HepG2 (cell line): ENCODE measurements at regions not wholly inside any gene's neighbourhood (a gene's known extent, or its start where the extent isn't known, plus 50 kb on each side); places are given as distances from the start of the nearest gene placed in this dataset.
A peak's percentile ranks its signal among the peaks of the same experiment; 100 is the strongest.

Experiments used
- DMAP1 ChIP-seq: IDR thresholded peaks from 2 replicates; pipeline ENCODE4 v1.6.1; 2016
- EHMT2 ChIP-seq: fragments of 200-600 bp; sonication (generic); IDR thresholded peaks from 2 replicates; pipeline ENCODE4 v1.7.0; 2017; ENCODE audit warnings: antibody characterized with exemption, low read depth, low read length, borderline replicate concordance
- PTBP1 ChIP-seq: fragments of 200-400 bp; formaldehyde crosslinking; IDR thresholded peaks from 2 replicates; pipeline ENCODE4 v1.6.1; 2018; ENCODE audit warnings: low read length, low read depth; ENCODE audit not compliant: poor library complexity, severe bottlenecking
- RARA ChIP-seq: IDR thresholded peaks from 2 replicates; pipeline ENCODE4 v1.6.1; 2016; ENCODE audit warnings: missing genetic modification reagents, missing compliant biosample characterization
- REXO4 ChIP-seq: sonication (generic); formaldehyde crosslinking; IDR thresholded peaks from 2 replicates; pipeline ENCODE4 v1.8.0; 2022; ENCODE audit warnings: missing genetic modification reagents, mild to moderate bottlenecking, borderline replicate concordance
- ZFP36L1 ChIP-seq: sonication (generic); formaldehyde crosslinking; IDR thresholded peaks from 2 replicates; pipeline ENCODE4 v1.8.0; 2022; ENCODE audit warnings: mild to moderate bottlenecking, missing genetic modification reagents, moderate library complexity
- ZFYVE20 ChIP-seq: sonication (generic); formaldehyde crosslinking; IDR thresholded peaks from 2 replicates; pipeline ENCODE4 v1.8.0; 2023; ENCODE audit warnings: low read depth, mild to moderate bottlenecking, moderate library complexity, missing genetic modification reagents, borderline replicate concordance
- ZNF343 ChIP-seq: sonication (generic); formaldehyde crosslinking; IDR thresholded peaks from 2 replicates; pipeline ENCODE4 v1.4.0; 2020; ENCODE audit warnings: mild to moderate bottlenecking, missing genetic modification reagents
- ZNF367 ChIP-seq: sonication (generic); formaldehyde crosslinking; IDR thresholded peaks from 2 replicates; pipeline ENCODE4 v1.4.0; 2020; ENCODE audit warnings: missing genetic modification reagents, borderline replicate concordance
- TF ChIP-seq, protein P1 (sequence below): sonication (generic); formaldehyde crosslinking; IDR thresholded peaks from 2 replicates; pipeline ENCODE4 v1.5.1; 2020; ENCODE audit warnings: missing genetic modification reagents, mild to moderate bottlenecking, borderline replicate concordance
- TF ChIP-seq, protein P2 (sequence below): sonication (generic); formaldehyde crosslinking; IDR thresholded peaks from 2 replicates; pipeline ENCODE4 v1.8.0; 2022; ENCODE audit warnings: missing genetic modification reagents, mild to moderate bottlenecking, moderate library complexity, borderline replicate concordance
- TF ChIP-seq, protein P3 (sequence below), 2 experiments: sonication (generic) in 1 of 2; formaldehyde crosslinking in 1 of 2; IDR thresholded peaks; 2 replicates each; pipeline versions ENCODE4 v1.5.1 to v1.6.1; 2011 to 2020; ENCODE audit warnings: borderline replicate concordance in 1 of 2, low read depth in 1 of 2, low read length in 1 of 2, mild to moderate bottlenecking in 1 of 2, missing genetic modification reagents in 1 of 2, moderate library complexity in 1 of 2
- TF ChIP-seq, protein P4 (sequence below): sonication (generic); formaldehyde crosslinking; IDR thresholded peaks from 2 replicates; pipeline ENCODE4 v1.4.0; 2020; ENCODE audit warnings: missing genetic modification reagents, borderline replicate concordance
- TF ChIP-seq, protein P5 (sequence below): sonication (generic); formaldehyde crosslinking; IDR thresholded peaks from 2 replicates; pipeline ENCODE4 v1.4.0; 2020; ENCODE audit warnings: mild to moderate bottlenecking, missing genetic modification reagents

DNA sequence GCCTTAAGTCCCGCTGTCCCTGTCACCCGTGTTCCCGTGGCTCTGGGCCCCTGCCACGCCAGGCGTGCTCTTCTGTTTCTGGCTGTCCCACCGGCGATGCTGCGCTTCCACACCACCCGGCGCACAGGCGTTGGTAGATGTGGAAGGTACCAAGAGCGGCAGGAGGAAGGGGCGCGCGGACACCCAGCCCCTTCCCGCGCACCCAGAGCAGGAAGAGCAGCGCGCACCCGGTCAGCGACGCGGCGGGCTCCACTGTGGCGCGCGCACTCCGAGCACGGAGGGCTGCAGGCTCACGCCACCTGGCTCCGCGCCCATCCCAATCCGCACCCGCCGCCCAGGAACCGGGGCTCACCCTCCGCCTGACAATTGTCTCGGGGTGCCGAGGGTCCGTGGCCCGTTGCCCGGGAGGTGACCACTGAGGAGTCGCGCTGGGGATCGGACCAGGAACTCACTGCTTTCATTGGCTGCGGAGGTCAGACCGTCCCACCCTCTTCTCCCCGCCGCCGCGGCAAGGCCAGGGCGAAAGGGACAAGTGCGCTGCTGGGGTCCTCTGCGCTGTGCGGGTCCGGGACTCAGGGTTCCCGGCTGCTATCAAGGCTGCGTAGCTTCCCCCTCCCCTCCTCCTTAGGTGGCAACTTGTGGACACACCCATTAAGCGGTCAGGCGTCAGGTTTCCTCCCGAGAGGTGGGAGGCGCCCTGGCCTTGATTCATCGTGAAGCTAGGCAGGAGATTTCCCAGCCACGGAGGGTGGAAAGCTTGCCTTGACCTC is 121.6 kb upstream of the ZNF92 start (continued):
- TF ChIP-seq DMAP1 (CRISPR knock-in tag), result peak; percentile 62; the same call in 1 of the 2 replicates
- TF ChIP-seq, protein P1, sequence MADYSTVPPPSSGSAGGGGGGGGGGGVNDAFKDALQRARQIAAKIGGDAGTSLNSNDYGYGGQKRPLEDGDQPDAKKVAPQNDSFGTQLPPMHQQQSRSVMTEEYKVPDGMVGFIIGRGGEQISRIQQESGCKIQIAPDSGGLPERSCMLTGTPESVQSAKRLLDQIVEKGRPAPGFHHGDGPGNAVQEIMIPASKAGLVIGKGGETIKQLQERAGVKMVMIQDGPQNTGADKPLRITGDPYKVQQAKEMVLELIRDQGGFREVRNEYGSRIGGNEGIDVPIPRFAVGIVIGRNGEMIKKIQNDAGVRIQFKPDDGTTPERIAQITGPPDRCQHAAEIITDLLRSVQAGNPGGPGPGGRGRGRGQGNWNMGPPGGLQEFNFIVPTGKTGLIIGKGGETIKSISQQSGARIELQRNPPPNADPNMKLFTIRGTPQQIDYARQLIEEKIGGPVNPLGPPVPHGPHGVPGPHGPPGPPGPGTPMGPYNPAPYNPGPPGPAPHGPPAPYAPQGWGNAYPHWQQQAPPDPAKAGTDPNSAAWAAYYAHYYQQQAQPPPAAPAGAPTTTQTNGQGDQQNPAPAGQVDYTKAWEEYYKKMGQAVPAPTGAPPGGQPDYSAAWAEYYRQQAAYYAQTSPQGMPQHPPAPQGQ (CRISPR knock-in tag), result no peak
- TF ChIP-seq, protein P2, sequence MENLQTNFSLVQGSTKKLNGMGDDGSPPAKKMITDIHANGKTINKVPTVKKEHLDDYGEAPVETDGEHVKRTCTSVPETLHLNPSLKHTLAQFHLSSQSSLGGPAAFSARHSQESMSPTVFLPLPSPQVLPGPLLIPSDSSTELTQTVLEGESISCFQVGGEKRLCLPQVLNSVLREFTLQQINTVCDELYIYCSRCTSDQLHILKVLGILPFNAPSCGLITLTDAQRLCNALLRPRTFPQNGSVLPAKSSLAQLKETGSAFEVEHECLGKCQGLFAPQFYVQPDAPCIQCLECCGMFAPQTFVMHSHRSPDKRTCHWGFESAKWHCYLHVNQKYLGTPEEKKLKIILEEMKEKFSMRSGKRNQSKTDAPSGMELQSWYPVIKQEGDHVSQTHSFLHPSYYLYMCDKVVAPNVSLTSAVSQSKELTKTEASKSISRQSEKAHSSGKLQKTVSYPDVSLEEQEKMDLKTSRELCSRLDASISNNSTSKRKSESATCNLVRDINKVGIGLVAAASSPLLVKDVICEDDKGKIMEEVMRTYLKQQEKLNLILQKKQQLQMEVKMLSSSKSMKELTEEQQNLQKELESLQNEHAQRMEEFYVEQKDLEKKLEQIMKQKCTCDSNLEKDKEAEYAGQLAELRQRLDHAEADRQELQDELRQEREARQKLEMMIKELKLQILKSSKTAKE (CRISPR knock-in tag), result 0 out of 2 replicates have a peak, but pooled peaks have one; percentile 19
- TF ChIP-seq EHMT2, result no peak
- TF ChIP-seq, protein P3, sequence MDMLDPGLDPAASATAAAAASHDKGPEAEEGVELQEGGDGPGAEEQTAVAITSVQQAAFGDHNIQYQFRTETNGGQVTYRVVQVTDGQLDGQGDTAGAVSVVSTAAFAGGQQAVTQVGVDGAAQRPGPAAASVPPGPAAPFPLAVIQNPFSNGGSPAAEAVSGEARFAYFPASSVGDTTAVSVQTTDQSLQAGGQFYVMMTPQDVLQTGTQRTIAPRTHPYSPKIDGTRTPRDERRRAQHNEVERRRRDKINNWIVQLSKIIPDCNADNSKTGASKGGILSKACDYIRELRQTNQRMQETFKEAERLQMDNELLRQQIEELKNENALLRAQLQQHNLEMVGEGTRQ (IDR thresholded peaks at IDR 0.05; ENCODE audit: low read depth, low read length), result no peak
- TF ChIP-seq, protein P3 (CRISPR knock-in tag; IDR thresholded peaks at IDR 0.05; ENCODE audit: borderline replicate concordance), result no peak; the same call in 1 of the 2 replicates
- TF ChIP-seq RARA (CRISPR knock-in tag), result 0 out of 2 replicates have a peak, but pooled peaks have one; percentile 9
- no peak for TF ChIP-seq ZFP36L1
- no peak for TF ChIP-seq REXO4
- TF ChIP-seq ZNF343 (CRISPR knock-in tag), result 0 out of 2 replicates have a peak, but pooled peaks have one; percentile 51
- TF ChIP-seq PTBP1, result no peak
- TF ChIP-seq, protein P4, sequence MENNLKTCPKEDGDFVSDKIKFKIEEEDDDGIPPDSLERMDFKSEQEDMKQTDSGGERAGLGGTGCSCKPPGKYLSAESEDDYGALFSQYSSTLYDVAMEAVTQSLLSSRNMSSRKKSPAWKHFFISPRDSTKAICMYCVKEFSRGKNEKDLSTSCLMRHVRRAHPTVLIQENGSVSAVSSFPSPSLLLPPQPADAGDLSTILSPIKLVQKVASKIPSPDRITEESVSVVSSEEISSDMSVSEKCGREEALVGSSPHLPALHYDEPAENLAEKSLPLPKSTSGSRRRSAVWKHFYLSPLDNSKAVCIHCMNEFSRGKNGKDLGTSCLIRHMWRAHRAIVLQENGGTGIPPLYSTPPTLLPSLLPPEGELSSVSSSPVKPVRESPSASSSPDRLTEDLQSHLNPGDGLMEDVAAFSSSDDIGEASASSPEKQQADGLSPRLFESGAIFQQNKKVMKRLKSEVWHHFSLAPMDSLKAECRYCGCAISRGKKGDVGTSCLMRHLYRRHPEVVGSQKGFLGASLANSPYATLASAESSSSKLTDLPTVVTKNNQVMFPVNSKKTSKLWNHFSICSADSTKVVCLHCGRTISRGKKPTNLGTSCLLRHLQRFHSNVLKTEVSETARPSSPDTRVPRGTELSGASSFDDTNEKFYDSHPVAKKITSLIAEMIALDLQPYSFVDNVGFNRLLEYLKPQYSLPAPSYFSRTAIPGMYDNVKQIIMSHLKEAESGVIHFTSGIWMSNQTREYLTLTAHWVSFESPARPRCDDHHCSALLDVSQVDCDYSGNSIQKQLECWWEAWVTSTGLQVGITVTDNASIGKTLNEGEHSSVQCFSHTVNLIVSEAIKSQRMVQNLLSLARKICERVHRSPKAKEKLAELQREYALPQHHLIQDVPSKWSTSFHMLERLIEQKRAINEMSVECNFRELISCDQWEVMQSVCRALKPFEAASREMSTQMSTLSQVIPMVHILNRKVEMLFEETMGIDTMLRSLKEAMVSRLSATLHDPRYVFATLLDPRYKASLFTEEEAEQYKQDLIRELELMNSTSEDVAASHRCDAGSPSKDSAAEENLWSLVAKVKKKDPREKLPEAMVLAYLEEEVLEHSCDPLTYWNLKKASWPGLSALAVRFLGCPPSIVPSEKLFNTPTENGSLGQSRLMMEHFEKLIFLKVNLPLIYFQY (CRISPR knock-in tag), result no peak
- TF ChIP-seq, protein P5, sequence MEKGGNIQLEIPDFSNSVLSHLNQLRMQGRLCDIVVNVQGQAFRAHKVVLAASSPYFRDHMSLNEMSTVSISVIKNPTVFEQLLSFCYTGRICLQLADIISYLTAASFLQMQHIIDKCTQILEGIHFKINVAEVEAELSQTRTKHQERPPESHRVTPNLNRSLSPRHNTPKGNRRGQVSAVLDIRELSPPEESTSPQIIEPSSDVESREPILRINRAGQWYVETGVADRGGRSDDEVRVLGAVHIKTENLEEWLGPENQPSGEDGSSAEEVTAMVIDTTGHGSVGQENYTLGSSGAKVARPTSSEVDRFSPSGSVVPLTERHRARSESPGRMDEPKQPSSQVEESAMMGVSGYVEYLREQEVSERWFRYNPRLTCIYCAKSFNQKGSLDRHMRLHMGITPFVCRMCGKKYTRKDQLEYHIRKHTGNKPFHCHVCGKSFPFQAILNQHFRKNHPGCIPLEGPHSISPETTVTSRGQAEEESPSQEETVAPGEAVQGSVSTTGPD (CRISPR knock-in tag), result no peak
- TF ChIP-seq ZFYVE20 (CRISPR knock-in tag), result no peak
- no peak for TF ChIP-seq ZNF367 (CRISPR knock-in tag)
